ENCODE measurements at regions not wholly inside any gene's neighbourhood (a gene's known extent, or its start where the extent isn't known, plus 50 kb on each side); places are given as distances from the start of the nearest gene placed in this dataset.

DNA sequence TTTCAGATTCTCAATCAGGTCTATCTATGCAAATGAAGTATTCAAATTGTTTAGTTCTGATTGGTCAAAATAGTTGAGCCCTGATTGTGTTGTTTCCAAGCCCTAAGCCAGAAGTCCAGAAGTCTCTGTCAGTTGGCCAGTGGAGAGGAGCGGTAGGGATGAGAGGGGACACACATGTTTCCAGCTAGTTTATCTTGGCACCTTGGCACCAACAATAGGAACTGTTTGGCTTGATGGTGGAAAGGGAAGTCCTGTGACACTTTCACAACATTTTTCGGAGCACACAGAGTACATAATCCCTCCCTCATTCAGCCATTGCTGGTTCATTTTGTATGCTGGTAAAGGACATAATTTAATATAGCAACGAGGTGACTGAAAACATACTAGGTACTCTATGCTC, 1661.6 kb downstream of the SUCLG1 start:
- TF ChIP-seq, protein P1, sequence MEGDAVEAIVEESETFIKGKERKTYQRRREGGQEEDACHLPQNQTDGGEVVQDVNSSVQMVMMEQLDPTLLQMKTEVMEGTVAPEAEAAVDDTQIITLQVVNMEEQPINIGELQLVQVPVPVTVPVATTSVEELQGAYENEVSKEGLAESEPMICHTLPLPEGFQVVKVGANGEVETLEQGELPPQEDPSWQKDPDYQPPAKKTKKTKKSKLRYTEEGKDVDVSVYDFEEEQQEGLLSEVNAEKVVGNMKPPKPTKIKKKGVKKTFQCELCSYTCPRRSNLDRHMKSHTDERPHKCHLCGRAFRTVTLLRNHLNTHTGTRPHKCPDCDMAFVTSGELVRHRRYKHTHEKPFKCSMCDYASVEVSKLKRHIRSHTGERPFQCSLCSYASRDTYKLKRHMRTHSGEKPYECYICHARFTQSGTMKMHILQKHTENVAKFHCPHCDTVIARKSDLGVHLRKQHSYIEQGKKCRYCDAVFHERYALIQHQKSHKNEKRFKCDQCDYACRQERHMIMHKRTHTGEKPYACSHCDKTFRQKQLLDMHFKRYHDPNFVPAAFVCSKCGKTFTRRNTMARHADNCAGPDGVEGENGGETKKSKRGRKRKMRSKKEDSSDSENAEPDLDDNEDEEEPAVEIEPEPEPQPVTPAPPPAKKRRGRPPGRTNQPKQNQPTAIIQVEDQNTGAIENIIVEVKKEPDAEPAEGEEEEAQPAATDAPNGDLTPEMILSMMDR (IDR thresholded peaks at IDR 0.05; ENCODE audit: low read length) = no peak
- no peak for TF ChIP-seq EZH2phosphoT487 (IDR thresholded peaks at IDR 0.05; ENCODE audit: low read length)
